ENCODE measurements at regions not wholly inside any gene's neighbourhood (a gene's known extent, or its start where the extent isn't known, plus 50 kb on each side); places are given as distances from the start of the nearest gene placed in this dataset.

DNA sequence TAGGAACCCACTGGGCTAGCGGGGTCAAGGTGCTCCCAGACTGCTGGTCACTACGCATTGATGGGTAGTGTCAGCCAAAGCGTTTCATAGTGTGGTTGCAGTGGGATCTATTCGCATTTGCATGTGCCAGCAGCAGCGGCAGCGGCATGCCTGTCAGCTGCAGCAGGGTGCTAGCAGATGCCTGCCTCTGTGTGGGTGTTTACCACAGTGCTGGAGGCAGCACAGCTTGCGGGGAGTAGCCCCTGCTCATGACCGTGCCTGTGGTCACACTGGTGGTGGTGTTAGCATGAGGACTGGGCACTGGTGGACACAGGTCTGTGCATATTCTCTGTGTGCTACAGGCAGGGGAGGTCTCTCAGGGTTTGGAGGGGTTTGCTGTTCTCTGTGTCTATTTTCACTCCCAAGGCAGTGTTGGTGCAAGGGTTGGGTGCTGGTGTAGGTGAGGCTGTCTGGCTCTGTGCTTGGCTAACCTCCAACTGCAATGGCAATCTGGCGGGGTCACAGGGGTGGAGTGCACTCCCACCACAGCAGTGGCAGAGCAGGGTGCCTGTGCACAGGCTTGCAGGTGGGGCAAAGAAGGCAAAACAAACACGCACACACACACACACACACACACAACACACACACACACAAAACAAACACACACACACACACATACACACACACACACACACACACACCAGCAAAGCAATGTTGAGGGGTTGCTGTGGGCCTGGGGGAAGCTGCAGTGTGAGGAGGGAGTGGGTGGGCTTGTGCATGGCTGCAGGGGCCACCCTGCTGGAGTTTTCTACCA is 184.4 kb downstream of the GLUD2 start (continued):
- TF ChIP-seq, protein P1, sequence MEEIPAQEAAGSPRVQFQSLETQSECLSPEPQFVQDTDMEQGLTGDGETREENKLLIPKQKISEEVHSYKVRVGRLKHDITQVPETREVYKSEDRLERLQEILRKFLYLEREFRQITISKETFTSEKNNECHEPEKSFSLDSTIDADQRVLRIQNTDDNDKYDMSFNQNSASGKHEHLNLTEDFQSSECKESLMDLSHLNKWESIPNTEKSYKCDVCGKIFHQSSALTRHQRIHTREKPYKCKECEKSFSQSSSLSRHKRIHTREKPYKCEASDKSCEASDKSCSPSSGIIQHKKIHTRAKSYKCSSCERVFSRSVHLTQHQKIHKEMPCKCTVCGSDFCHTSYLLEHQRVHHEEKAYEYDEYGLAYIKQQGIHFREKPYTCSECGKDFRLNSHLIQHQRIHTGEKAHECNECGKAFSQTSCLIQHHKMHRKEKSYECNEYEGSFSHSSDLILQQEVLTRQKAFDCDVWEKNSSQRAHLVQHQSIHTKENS (CRISPR knock-in tag; IDR thresholded peaks at IDR 0.05), result no peak
- TF ChIP-seq CREBBP (IDR thresholded peaks at IDR 0.05; ENCODE audit: low read depth, low read length) (no peak), ILF3 (IDR thresholded peaks at IDR 0.05; ENCODE audit: borderline replicate concordance) (no peak), SMAD1 (IDR thresholded peaks at IDR 0.05; ENCODE audit: low read depth, low read length, partially characterized antibody) (no peak), PTTG1 (tag; IDR thresholded peaks at IDR 0.05; ENCODE audit: low read depth) (no peak), ELF4 (CRISPR knock-in tag; IDR thresholded peaks at IDR 0.05) (no peak), ZNF12 (CRISPR knock-in tag; IDR thresholded peaks at IDR 0.05) (no peak), BMI1 (IDR thresholded peaks at IDR 0.05; ENCODE audit: low read length) (no peak), NR2C1 (IDR thresholded peaks at IDR 0.05) (no peak), NR2C1 (tag; IDR thresholded peaks at IDR 0.05) (no peak)
- TF ChIP-seq, protein P2, sequence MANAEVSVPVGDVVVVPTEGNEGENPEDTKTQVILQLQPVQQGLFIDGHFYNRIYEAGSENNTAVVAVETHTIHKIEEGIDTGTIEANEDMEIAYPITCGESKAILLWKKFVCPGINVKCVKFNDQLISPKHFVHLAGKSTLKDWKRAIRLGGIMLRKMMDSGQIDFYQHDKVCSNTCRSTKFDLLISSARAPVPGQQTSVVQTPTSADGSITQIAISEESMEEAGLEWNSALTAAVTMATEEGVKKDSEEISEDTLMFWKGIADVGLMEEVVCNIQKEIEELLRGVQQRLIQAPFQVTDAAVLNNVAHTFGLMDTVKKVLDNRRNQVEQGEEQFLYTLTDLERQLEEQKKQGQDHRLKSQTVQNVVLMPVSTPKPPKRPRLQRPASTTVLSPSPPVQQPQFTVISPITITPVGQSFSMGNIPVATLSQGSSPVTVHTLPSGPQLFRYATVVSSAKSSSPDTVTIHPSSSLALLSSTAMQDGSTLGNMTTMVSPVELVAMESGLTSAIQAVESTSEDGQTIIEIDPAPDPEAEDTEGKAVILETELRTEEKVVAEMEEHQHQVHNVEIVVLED (CRISPR knock-in tag; IDR thresholded peaks at IDR 0.05), result no peak

Measured in K562 (cell line).